Limb (tissue), 2 donors: ENCODE measurements at regions not wholly inside any gene's neighbourhood (a gene's known extent, or its start where the extent isn't known, plus 50 kb on each side); places are given as distances from the start of the nearest gene placed in this dataset.
A peak's percentile ranks its signal among the peaks of the same experiment; 100 is the strongest.

Experiments used
- DNase-seq, 2 donors: peaks; one replicate each; pipeline ENCODE4 v3.0.0-alpha.2; 2016; ENCODE audit errors: extremely low spot score in 2 of 2

- DNase-seq = peak in 1 of 2 donors; percentile 7
These were observed 450.4 kb upstream of the NMUR2 start for GRCh38 chr5:152855441-152855840.

GRCh38 chr5:152861231-152861630 is 456.2 kb upstream of the NMUR2 start:
- no peak for DNase-seq

DNA sequence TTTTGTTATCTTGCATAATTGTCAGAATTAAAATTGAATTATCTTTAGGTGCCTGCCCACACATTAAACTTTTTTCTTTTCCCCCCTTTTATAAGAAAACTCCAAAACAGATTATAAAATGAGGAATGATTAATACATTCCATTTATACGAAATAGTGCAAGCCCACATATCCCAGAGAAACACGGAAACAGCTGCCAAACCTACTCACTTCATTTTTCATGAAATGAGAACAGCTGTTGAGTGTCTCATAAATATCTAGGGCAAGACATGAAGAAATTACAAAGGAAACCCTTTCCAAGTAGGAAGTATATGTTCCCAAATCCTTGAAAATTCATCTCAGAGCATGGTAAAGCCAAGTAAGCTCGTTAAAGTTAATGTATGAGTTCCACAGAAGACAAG is 459.4 kb upstream of the NMUR2 start:
- DNase-seq = peak in 1 of 2 donors; percentile 36

DNA sequence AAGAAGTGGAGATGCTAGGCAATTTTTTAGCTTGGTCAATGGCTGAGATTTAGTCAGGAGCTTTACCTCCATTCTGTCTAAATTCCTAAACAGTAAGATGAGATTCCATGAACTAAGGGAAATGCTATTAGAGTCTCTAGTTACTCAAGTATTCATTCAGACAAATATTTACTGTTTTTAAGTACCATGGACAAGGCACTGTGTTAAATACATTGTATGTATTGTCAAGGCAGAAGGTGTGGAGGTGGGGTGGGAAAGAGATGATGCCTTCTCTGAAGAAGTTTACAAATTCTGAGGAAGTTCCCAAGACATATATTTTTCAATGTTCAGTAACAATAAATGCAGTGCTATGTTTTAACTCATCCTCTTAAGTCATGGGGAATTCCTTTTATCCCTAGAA is 459.9 kb upstream of the NMUR2 start:
- DNase-seq = peak in 1 of 2 donors; percentile 12

GRCh38 chr5:152869971-152870370 is 464.9 kb upstream of the NMUR2 start:
- DNase-seq = no peak

- no peak for DNase-seq
These were observed 477.5 kb upstream of the NMUR2 start for GRCh38 chr5:152882621-152883020.

GRCh38 chr5:152883066-152883775 is 478.1 kb upstream of the NMUR2 start:
- peak; percentile 3 to 28 for DNase-seq

- no peak for DNase-seq
These were observed 478.9 kb upstream of the NMUR2 start for GRCh38 chr5:152884006-152884405.

DNA sequence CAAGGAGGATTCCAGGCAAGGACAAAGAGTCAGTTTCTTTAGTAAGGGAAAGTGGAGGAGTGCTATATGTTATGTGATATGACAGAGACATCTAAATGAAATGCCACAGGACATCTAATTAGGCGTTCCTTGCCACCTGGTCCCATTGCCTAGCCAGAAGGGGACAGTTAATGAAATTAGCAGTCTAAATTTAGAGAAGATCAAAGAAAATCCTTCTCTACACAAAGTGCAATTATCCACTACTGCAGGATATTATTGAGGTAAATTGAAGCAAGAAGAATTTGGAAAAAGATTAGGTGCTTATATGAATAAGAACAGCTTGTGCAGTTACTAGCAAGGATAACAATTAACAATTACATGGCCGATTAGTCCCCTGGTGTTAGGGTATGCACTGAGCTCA is 495.3 kb upstream of the NMUR2 start:
- DNase-seq = no peak

DNA sequence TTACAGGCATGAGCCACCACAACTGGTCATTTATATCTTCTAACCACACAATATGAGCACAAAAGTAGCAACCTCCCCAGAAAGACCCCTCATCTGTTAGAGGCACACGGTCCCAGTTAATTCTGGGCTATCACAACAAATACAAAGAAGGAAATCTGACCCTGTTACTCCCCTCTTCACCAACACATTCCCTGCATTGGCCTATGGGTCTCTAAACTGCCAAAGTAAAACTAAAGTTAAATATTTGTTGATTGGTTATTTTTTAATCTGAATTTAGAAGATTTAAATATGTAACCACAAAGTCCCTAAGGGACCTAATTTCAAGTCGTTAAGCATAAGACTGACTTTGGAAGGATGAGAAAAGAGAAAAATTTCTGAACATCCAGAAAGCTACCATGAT is 496.7 kb upstream of the NMUR2 start:
- DNase-seq = no peak

GRCh38 chr5:152905286-152905685 is 500.2 kb upstream of the NMUR2 start:
- DNase-seq = no peak

DNA sequence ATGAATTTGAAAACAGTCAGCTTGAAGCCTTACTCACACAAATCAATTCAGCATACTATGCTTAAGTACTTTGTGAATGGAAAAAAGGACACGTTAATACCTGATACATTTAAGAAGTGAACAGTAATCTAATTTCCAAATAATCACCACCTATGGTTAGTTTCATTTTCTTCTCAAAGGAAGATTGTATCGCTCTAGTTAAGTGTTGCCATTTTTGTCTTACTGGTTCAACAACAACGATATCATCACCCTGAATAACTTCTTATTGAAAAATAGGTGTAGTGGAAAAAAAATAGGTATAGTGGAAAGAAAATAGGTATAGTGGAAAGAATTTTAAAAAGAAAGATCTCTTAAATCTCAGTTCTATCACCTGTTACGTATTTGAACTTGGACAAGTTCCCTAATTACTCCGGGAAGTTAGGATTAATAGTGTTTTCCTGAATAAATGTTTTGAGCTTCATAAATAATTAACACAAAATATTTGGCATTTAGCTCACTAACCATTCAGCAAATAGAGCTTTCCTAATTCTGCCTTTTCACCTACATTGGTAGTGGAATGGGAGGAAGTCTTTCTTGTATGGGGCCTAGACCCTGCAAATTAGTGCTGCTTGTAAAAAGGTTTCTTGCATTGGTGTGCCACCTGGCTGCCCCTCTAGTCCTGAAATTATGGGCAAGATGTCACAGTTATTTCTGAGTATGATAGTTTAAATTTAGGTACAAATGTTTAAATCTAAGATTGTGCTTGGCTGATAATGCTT is 502.6 kb upstream of the NMUR2 start:
- DNase-seq = no peak

- DNase-seq = no peak
These were observed 507.8 kb upstream of the NMUR2 start for GRCh38 chr5:152912924-152913323.

GRCh38 chr5:152932621-152933020 is 527.5 kb upstream of the NMUR2 start:
- DNase-seq = no peak

GRCh38 chr5:152933056-152933455 is 528.0 kb upstream of the NMUR2 start:
- DNase-seq = peak in 1 of 2 donors; percentile 3

DNA sequence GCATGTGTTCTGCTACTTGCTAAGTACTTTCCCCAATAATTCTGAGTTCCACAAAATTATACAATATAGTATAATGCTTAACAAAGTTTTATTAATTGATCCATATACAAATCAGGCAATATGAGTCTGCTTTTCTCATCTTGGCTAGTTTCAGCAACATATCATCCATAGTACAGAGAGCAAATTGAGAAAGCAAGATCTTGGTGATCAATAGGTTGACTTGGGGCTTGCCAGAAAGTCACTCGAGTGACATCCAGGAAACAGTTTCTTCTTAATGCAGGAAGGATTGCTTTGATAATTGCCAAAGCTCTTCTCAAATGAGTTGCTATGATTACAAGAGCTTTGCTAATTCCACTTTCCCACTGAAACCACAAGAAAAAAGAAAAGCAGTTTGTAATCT is 533.6 kb upstream of the NMUR2 start:
- no peak for DNase-seq

DNA sequence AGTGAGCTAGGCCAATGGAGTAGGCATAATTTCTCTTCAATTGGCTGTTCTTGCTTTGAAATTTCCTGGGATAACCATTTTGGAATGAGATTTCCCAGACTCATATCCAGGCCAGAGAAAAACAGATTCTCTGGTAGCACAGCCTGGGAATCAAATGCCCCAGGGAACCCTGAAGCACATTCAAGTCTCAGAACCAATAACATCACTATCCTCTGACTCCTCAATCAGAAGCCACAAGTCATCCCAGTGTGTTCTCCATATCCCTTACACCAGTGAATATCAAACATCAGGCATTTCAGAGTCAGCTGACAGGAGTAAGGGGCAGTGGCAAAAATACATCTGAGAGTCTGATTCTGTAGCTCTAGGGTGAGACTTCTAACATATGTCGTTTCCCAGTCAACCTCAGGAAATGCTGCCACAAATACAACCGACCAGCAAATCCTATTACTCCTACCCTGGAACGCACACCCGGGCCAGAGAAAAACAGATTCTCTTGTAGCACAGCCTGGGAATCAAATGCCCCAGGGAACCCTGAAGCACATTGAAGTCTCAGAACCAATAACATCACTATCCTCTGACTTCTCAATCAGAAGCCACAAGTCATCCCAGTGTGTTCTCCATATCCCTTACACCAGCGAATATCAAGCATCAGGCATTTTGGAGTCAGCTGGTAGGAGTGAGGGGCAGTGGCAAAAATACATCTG is 537.7 kb upstream of the NMUR2 start:
- DNase-seq = no peak

DNA sequence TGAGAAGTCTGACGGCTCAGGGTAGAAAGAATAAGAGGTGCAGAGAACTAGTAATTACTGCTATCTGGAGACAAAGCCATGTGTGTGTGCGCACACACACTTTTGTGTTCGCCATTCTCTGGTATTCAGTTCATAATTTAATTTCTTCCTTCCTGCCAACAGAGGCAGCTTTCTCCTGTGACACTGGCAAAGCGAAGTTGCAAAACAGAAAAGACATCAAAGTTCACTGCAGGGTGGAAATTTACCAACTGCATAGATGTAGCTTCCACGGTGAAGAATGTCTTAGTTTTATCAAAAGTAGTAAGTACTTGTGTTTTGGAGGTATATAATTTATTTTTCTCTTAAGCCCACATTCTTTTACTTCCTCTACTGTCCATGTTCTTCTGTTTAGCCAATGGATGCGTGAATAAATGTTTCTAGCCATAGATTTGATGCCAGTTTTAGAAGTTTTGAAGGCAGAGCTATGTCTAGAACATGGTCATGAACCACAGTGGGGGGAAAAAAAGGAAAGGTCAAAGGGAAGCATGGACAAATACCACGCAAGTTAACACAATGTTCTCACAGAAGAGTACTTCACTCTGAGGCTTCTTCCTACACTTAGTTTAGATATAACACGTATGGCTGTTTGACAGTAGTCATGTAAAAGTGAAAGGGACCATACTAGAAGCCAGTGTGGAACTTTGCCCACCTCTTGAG is 536.5 kb upstream of the GRIA1 start:
- DNase-seq = no peak

- no peak for DNase-seq
These were observed 533.4 kb upstream of the GRIA1 start for GRCh38 chr5:152956943-152957613.

DNA sequence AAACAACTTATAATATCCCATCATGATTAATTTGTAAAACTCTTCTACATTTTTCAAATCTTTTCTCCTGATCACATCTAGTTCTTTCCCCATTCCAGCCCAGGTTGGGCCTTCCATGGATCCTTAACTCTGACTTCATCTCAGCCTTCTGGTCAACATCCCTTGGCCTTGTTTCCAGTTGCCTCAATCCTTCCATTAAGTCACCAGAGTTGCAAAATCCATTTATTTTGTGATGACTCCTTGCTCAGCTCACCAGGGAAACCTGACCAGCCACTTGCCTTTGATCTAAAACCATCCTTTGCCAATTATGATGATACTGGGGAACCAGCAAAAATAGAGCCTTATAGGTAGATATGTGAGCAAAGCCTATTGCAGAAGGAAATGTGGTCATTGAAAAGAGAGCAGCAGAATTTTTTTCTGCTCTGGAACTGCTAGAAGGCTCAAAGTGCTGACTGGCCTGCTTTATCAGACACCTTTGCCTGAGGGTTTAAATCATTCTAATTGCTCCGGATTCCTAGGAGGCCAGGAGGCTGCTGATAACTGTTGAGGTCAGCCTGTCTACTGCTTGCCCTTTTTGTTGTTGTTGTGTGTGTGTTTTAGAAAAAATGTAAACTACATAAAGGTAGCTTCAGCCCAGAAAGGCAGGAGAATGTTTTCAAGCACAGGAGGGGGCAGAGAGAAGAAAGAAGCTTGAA is 512.2 kb upstream of the GRIA1 start:
- no peak for DNase-seq

- DNase-seq = no peak
These were observed 503.3 kb upstream of the GRIA1 start for GRCh38 chr5:152987131-152987530.
